Activated CD8-positive, alpha-beta memory T cell treated with anti-CD3 and anti-CD28 coated beads, Interleukin-2, amount 50 U/mL, for 1 hour (primary cell): ENCODE measurements at regions not wholly inside any gene's neighbourhood (a gene's known extent, or its start where the extent isn't known, plus 50 kb on each side); places are given as distances from the start of the nearest gene placed in this dataset.

Experiments
- DNase-seq: peaks from one replicate; pipeline ENCODE4 v3.0.0-alpha.2; 2020; ENCODE audit errors: extremely low read depth

DNA sequence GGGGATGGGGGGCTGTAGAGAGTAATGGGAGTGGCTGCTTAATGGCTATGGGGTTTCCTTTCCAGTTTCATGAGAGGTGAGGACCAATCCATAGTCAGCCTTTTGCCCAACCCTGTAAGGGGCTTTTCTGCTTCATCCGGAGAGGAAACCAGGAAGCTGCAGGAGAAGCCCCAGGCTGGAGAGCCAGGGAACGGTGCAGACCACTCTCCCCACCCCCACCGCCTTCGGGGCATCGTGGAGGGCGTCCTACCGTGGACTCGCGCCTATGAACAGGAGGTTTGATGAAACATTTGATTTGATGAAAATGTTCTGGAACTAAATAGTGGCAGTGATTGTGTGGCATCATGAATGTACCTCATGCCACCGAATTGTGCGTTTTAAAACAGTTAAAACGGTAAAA lies 204.3 kb upstream of the DIO3 start:
- no peak for DNase-seq

DNA sequence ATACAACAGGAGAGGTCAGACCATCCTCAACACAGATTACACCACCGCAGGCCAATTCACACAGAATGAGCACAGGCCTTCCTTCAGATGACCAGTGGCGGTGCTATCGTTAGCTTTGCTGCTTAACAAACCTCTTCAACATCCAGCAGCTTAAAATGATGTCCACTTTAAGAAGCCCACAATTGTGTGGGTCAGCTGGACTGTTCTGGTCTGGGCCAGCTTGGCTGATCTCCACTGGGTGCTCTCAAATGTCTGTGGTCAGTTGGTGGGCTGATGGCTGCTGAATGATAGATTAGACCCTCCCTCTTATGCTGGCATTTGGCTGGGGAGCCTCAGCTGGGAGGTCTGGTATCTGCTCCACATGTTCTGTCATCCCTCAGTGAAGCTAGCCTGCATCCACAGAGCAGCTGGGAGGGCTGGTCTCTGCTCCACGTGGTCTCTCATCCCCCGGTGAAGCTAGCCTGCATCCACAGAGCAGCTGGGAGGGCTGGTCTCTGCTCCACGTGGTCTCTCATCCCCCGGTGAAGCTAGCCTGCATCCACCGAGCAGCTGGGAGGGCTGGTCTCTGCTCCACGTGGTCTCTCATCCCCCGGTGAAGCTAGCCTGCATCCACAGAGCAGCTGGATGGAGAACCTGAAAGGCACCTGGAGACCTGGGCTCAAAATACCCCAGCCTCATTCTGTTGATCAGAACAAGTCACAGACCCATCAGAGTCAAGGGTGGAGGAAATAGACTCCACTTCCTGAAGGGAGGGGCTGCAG lies 203.6 kb upstream of the DIO3 start:
- DNase-seq, result no peak

DNA sequence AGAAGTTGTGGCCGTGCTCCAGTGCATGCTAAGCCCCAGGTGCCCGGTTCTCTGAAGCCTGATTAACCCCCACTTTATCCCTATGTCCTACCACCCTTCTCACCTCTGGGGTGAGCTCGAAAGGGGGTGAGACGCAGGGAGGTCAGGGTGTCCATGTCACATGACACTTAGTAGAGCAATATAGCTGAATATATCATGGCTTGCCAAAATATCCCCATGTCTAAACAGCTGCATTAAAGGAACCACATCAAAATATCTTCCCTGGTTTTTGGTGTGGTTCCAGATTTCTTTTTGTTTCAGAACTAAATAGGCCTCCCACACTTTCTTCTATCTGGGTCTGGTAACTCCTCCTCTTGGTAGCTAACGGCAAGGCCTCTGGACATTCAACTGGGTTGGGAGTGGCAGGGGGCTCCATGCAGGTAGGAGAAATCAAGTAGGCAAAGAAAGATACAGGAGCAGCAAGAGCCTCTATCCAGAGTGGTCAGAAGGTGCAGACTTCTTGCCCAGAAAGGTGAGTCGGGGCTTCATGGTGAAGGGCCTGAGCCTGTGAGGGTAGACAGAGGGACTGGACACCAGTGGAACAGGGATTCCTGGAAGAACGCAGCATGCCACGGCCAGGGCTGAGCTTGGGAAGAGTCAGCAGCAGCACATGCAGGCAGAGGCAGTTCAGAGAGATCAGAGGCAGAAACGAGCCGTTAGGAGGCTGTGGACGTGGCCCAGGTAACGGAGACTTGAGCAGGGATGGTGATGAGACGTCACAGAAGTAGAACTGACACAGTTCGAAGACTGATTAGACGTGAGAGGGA lies 202.8 kb upstream of the DIO3 start:
- DNase-seq, result no peak

DNA sequence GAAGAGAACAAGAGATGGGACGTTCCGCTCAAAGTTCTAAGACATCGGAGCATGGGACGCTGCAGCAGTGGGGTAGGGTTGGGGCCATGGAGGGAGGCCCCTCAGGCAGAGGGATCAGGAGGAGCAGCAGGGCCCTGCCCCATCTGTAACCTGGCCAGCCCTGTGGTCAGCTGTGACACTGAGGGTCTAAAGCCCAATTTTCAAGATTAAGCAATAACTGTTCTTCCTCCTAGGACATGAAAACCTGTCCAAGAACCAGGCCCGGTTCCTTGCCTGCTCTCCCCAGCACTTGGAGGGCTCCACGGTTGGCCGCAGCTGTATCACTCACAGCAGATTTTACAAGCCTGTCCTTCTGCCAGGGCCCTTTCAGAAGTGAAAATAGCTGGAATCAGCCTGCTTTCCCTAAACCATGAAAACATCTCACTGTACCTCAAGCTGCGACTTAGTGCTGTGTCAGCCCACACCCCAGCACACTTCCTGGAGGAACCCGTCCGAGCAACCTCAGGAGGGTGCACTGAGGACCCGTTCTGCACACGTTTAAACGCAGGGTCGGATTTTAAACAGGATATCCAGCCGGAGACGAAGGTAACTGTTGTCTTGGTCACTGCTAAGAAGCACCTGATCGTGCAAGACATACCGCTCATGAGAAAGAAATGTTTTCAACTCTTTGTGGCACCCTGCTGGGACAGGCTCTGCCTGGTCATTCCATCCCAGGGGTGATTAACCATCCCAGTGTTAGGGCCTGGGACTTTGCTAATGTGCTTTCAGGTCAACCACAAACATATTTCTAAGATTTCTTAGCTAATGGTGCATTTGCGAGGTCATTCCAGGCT lies 201.9 kb upstream of the DIO3 start:
- no peak for DNase-seq

DNA sequence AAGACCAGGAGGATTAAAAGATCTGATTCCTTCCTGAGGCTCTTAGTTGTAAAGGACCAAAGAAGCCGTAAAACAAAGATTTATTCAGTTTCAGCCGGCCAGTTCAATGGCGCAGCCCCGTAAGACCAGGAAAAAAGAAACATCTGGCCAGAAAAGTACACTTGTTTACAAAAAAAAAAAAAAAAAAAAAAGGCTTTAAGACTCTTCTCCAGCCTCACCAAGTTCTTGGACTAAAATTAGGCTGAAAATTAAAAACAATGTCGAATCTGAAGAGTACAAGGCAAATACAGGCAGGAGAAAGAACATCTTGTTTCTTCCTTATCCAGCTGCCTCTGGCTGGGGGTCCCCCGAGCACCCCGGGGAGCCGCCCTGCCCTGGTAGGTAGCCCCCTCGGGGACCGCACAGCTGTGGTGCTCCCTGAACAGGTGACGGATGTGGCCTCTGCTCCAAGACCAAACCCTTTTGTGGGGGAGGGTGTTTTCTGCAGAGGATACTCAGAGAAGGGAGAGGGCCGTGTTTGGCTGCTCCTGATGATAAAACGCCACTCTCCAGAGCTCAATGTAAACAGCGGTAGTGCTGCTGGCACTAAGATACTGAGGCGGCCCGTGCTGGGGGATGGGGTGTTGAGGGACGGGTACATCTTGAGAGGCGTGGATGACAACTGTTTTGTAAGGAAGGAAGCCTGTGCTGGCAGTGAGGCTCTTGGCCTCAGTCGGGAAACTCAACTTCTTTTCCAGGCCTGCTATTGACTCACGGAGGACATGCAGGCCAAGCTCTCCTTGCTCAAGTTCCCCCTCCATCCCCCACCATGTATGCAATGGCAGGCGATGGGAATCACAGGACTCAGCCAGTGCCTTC lies 201.0 kb upstream of the DIO3 start:
- DNase-seq, result no peak

DNA sequence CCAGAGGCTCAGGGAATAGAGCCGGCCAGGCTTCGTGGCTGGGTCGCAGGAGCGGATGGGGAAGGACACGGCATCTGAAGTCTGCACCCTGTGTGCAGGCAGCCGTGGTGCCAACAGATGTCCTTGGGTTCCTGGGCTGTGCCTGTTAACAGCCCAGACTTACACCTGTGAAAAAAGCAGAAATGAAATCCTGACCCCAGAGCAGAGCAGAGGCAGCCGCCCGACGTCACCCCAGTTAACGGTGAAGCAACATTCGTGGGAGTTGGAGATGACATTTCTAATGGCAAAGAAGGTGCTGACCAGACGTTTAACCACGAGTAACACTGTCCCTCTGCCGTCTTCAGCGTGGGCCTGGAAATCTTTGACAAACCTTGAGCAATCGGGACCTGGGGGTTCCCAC lies 200.3 kb upstream of the DIO3 start:
- DNase-seq, result no peak

DNA sequence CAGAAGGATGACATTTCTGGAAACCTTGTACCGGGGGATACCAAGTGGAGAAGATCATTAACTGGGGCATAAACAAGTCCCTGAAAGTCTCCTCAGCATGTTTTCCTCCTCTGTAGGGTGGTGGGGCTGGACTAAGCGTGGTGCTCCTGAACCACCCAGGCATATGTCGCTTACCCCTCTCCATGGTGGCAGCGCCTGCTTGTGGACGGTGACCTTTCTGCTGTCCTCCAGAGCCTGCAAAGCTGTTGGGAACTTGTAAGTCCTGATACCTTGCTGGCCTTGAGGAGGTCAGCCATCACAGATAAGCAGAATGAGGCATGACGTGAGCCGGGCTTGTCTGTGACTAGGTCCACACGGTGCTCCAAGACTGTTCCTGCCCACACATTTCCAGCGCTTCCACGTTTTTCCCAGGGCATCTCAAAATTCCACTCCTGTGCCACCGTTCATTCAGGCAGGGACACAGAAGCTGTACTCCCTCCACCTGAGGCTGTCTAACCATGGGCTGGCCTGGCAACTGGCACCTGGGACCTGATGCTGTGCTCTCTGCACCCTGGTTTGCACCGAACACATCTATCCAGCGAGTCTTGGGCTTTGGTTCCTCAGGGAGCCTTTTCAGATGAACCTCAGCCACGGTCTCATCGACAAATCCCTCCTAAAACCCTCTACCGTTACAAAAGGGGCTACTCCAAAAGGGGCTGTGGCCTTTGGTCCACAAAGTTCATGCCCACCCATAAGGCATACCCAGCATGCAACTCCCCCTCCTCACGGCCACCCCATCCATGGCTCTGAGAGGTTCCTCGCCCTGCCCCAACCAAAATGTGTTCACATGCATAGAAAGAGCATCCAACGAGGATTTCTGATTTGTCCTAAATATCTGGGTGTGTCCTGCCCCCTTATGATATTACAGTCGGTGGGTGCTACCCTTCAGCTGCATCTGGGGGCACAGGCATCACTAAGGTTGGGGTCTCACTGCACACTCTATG lies 199.6 kb upstream of the DIO3 start:
- no peak for DNase-seq

DNA sequence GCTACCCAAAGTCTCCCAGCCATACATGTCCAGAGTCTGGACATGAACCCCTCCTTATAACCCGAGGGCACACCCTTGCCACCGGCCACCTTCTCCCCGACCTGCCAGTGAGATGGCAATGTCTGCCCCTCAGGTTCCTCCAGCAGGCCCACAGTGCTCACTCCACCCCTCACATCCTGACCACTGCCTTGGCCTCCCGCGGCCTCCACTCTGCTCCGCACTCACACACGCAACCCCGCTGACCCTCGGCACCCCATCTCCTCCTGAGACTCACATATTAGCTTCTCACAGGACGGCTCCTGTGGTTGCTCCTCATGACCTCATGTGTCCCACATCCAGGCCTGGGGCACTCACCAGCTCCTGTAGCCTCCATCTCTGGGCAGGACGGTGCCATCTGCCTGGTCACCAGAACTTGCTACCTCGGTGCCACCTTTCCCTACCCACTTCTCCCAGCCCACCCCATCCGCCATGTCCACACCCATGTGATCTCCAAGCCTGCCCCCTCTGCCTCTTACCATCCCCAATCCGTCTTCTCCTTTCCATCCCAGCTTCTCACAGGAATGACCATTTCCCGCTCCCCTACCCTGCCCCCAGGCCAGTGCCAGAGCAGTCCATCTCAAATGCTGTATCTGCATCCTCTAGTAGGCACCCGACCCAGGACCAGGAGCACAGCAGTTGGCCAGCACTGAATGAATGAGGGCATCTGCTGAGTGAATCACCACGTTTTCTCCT lies 198.6 kb upstream of the DIO3 start:
- DNase-seq, result no peak

DNA sequence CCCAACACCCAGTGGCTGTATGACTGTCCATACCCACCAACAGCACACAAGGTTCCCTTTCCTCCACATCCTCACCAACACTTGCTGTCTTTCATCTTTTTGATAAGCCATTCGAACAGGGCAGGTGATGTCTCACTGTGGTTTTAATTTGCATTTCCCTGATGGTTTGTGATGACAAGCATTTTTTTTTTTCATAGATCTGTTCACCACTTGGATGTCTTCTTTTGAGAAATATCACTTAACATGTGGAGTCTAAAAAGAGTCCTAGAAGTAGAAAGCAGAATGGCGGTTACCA lies 198.1 kb upstream of the DIO3 start:
- DNase-seq, result no peak

DNA sequence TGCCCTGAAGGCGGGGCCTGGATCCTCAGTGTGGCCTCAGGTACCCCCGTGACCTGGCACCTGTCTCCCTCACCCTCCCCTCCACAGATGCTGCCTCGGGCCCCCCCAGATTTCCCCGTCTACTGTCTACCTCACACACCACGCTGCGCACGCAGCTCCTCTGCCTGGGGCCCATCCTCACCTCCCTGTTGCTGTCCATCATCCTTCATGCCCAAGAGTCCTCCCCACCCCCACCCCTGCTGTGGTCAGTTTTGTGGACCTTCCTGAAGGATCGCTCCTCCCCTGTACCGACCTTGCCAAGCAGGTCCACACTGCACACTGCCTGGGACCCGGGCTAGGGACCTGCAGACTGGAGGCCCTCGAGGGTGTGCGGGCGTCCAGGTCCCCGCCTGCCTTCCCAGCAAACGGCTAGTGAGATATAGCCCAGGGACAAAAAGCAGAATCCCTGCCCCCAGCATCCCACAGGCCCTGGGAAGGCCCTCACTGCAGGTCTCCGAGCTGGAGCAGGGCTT lies 197.4 kb upstream of the DIO3 start:
- DNase-seq, result no peak

DNA sequence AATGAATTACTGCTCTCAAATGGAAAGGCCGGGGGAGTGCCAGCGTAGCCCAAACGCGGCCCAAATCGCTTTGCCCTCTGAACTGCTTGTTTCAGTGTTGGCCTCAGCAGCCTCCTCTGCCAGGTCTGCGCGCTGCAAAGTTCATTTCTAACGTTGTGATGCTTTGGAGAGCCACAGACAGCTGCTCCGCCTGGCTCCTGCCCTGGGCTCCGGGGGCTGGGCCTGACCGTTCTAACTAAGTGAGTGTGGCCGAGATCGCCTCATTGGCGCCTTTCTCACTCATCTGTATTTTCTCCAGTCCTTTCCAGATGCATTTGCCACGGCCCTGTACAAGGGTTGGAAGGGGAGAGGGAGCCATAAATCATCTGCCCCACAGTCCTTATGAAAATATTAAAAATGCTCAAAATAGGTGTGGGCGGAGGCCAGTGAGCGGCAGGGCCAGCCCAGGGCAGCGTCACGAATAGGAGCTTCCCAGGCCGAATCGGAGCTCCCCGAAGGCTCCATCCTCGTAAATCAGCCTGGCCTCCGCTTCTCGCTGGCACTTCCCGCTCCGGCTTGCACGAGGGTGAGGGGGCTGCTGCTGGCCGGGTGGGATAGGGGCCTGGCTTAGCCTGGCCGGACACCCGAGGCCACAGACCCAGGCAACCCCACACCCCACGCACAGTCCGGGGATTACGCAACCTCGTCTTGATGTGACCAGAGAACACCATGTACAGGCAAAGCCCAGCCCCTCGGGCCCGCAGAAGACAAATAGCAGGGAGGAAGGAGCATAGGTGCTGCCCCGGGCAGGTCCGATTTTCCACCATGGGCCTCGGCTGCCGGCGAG lies 196.6 kb upstream of the DIO3 start:
- DNase-seq, result no peak

DNA sequence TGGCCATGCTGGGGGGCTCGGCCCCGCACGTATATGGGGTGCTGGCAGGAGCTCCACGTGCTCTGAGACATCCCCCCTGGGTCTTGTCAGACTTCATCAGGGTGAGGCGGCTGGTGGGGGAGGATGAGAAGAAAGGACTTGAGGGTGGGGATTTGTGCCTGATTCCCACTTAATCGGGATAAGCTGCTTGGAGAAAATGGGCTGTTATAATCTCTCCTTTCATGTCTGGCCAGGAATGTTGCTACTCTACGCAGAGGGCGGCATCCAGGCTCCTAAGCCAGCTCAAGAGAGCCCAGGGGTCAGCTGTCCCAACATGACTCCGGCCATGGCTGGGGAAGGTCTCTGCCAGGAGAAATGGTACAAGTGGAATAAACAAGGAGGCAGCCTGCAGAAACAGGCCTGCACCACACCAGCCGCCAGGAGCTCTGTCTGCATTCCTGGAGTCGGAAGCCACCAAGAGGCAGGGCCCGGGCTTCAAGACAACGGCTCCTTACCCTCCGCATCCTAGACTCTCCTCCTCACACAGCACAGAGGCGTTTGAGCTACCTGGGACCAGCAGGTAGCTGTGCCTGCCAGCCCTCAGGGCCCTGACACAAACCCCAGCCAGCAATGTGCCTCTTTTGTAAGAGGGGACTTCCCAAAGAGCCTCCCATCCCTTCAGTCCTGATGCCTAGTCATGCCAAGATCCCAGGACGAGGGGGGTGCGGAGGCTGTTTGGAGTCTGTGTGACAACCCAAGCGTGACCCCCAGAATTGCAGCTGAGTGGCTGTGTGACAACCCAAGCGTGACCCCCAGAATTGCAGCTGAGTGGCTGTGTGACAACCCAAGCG lies 195.8 kb upstream of the DIO3 start:
- no peak for DNase-seq

DNA sequence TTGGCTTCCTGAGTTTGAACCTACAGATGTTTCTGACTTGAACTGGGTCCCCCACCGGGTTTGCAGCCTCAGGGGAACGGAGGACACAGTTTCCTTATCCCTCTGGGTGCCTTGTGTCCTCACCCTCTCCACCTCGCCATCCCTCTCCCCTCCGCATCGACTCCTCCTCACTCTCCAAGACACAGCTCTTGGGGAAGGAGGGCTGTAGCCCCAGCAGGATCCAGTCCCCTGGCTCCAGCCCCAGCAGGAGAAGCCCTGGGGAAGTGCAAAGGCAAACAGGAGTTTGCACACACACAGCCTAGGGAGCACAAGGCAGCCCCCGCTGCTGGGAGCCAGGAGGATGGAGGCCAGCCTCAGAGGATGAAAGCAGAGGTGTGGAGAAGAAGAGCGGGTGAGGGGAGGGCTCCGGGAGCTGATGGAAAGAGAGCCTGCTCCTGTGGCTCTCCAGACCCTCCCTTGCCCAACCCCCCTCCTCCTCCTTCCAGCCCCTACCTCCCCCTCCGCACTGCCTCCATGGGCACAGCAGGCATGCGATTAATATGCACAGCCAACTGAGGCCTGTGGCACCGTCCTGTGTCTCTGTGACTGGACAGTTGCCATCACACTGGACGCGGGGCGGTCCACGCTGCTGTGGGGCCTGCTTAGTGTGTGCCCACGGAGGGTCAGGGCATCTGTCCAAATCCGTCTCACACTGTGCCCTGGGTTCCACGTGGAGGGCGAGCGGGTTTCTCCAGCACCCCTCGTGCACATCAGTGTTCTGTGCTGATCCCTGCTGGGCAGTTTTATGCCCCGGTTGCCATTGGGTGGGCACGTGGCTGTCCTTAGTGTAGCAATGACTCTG lies 193.7 kb upstream of the DIO3 start:
- DNase-seq, result no peak

DNA sequence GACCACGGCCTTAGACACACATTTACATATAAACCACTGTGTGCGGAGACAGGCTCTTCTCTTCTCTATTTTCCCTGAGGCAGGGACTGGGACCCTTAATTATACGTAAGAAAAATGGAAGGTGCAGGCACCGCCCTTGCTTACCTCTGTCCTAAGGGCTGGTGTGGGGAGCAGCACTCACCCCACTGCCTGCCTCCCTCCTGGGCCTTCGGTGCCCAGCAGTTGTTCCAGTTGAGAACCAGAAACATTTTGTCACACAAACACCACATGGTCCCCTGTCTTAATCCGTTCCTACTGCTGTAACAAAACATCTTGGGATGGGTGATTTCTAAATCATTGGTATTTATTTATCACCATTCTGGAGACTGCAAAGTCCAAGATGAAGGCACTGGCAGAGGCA lies 192.7 kb upstream of the DIO3 start:
- no peak for DNase-seq

DNA sequence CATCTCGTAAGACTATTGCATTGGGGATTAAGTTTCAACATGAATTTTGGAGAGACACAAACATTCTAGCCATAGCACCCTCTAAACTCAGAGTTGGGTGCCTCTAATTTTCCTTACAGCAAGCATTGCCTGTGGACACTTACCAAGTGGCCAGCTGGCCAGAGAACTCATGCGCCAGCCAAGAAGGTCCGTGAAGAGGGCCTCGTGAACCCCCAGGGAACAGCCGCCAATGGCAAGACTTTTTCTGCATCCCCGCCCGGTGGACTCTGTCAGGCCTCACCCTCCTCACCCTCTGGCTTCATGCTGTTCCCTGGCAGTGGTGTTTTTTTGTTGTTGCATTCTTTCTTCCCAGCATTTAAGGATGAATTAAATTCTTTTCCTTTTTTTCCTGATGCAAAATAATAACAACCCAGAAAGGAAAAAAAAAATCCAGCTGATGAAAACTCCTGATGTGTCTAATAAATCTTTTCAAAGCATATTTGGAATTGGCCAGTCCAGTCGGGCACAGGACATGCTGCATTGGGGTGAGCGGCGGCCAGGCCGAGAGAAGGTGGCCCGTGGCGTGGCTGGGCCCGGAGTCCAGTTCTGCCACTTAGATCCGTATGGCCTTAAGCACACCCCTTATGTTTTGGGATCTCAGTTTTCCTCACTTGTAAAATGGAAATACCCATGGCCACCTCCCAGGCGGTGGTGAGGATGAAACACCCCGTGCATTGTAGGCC lies 191.9 kb upstream of the DIO3 start:
- DNase-seq, result no peak

DNA sequence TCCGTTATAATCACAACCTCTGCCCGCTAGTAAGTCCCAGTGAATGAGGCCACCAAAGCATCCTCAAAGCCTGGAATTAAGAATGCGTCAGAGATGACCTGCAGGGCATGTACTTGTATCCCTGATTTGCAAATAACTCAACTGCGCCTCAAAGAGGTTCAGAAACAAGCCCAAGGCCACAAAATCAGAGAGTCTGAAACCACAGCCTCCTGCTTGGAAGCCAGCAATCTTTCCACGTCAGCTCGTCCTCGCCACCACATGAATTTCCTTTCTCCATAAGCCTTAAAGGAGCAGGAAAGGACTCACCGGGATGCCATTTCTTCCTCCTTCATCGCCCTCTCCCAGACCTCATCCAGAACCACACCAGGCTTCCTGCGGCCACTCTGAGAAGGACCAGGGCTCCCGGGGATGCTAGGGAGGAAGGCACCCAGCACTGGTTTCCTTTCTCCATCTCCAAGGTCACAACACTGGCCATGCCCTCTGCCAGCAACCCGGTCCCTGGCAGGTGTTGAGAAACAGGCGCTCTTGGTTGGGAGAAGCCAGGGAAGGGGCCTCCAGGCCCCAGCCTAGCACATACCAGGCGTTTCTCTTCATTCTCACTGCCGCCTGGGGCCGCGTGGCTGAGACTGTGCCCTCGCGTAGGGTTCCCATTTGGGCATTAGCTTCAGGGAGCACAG lies 191.2 kb upstream of the DIO3 start:
- no peak for DNase-seq
